ENCODE measurements at regions not wholly inside any gene's neighbourhood (a gene's known extent, or its start where the extent isn't known, plus 50 kb on each side); places are given as distances from the start of the nearest gene placed in this dataset.

GRCh38 chr7:16244469-16244868 is 176.9 kb downstream of the CRPPA start:
- H3K4me3 ChIP-seq (ENCODE audit: low read depth, low read length) = no peak overlapping the region
- H3K36me3 ChIP-seq (ENCODE audit: control insufficient read depth, insufficient read depth, low read length) = no peaks in the 10 kb centered on the region
- no peaks in the 10 kb centered on the region for H3K27me3 ChIP-seq (ENCODE audit: control insufficient read depth, insufficient read depth, low read length)
- H3K27ac ChIP-seq (ENCODE audit: low read depth, low read length) = no peak overlapping the region
- H3K4me1 ChIP-seq (ENCODE audit: control insufficient read depth, insufficient read depth, low read length) = no peaks in the 10 kb centered on the region
- no peaks in the 10 kb centered on the region for H3K9me3 ChIP-seq (ENCODE audit: control insufficient read depth, insufficient read depth, low read length)
- H3K9ac ChIP-seq (ENCODE audit: low read depth, low read length) = no peak overlapping the region

GRCh38 chr7:16242920-16243319 is 178.4 kb downstream of the CRPPA start:
- no peaks in the 10 kb centered on the region for H3K27me3 ChIP-seq (ENCODE audit: control insufficient read depth, insufficient read depth, low read length)
- no peak overlapping the region for H3K4me3 ChIP-seq (ENCODE audit: low read depth, low read length)
- no peaks in the 10 kb centered on the region for H3K36me3 ChIP-seq (ENCODE audit: control insufficient read depth, insufficient read depth, low read length)
- no peak overlapping the region for H3K27ac ChIP-seq (ENCODE audit: low read depth, low read length)
- no peak overlapping the region for H3K9ac ChIP-seq (ENCODE audit: low read depth, low read length)
- no peaks in the 10 kb centered on the region for H3K4me1 ChIP-seq (ENCODE audit: control insufficient read depth, insufficient read depth, low read length)
- no peaks in the 10 kb centered on the region for H3K9me3 ChIP-seq (ENCODE audit: control insufficient read depth, insufficient read depth, low read length)

DNA sequence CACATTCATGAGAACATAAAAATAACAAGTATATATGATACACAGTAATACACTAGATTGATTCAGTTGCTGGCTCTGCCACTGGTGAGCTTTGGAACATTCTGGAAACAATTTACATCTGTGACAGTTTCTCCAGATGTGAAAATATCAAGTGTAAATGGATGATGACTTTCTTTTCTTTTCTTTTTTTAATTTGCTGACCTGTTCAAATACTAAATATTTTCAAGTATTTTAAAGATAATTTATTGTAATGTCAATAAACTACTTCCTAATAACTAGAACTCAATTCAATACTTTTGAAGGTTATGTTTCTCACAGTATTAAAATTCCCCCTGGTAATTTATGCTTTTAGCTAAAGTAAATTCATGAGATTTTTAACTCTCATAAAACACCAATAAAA is 180.3 kb downstream of the CRPPA start:
- no peaks in the 10 kb centered on the region for H3K27me3 ChIP-seq (ENCODE audit: control insufficient read depth, insufficient read depth, low read length)
- H3K9me3 ChIP-seq (ENCODE audit: control insufficient read depth, insufficient read depth, low read length) = no peaks in the 10 kb centered on the region
- H3K27ac ChIP-seq (ENCODE audit: low read depth, low read length) = no peak overlapping the region

DNA sequence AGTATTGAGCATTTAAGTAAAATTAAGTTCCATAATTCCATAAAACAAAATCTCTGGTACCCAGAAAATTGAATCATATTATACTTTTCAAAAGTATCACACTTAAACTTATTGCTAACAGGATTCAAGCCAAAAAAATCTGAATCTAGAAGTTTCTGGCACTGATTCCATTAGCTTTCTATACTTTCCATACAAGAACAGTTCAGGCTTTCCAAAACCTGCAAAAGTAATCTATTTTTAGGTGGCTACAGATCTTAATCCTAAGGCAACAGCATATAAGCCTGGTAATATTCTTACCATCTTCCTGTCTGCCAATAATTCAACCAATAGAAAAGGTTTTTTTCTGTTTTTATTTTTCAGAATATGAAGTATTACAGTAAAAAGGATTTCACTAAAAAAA is 185.0 kb downstream of the CRPPA start:
- no peaks in the 10 kb centered on the region for H3K4me1 ChIP-seq (ENCODE audit: control insufficient read depth, insufficient read depth, low read length)
- no peak overlapping the region for H3K27ac ChIP-seq (ENCODE audit: low read depth, low read length)
- no peaks in the 10 kb centered on the region for H3K27me3 ChIP-seq (ENCODE audit: control insufficient read depth, insufficient read depth, low read length)
- no peaks in the 10 kb centered on the region; the same call in 1 of the 2 replicates for H3K9me3 ChIP-seq (ENCODE audit: control insufficient read depth, insufficient read depth, low read length)
- H3K9ac ChIP-seq (ENCODE audit: low read depth, low read length) = no peak overlapping the region
- no peak overlapping the region for H3K4me3 ChIP-seq (ENCODE audit: low read depth, low read length)
- H3K36me3 ChIP-seq (ENCODE audit: control insufficient read depth, insufficient read depth, low read length) = no peaks in the 10 kb centered on the region

More for the DNA sequence above, 180.3 kb downstream of the CRPPA start:
- H3K4me1 ChIP-seq (ENCODE audit: control insufficient read depth, insufficient read depth, low read length) = no peaks in the 10 kb centered on the region
- H3K36me3 ChIP-seq (ENCODE audit: control insufficient read depth, insufficient read depth, low read length) = no peaks in the 10 kb centered on the region
- H3K4me3 ChIP-seq (ENCODE audit: low read depth, low read length) = no peak overlapping the region
- no peak overlapping the region for H3K9ac ChIP-seq (ENCODE audit: low read depth, low read length)

GRCh38 chr7:16235147-16236114 is 185.9 kb downstream of the CRPPA start:
- no peak overlapping the region for H3K4me3 ChIP-seq (ENCODE audit: low read depth, low read length)
- no peak overlapping the region for H3K27ac ChIP-seq (ENCODE audit: low read depth, low read length)
- H3K36me3 ChIP-seq (ENCODE audit: control insufficient read depth, insufficient read depth, low read length) = no peaks in the 10 kb centered on the region
- H3K9ac ChIP-seq (ENCODE audit: low read depth, low read length) = no peak overlapping the region
- H3K4me1 ChIP-seq (ENCODE audit: control insufficient read depth, insufficient read depth, low read length) = no peaks in the 10 kb centered on the region
- H3K27me3 ChIP-seq (ENCODE audit: control insufficient read depth, insufficient read depth, low read length) = no peaks in the 10 kb centered on the region
- peaks cover 4% of the 10 kb centered on the region; the same call in 1 of the 2 replicates for H3K9me3 ChIP-seq (ENCODE audit: control insufficient read depth, insufficient read depth, low read length)

GRCh38 chr7:16234493-16235146 is 186.7 kb downstream of the CRPPA start:
- Histone ChIP-seq H3K4me1 (ENCODE audit: control insufficient read depth, insufficient read depth, low read length) (no peaks in the 10 kb centered on the region), H3K4me3 (ENCODE audit: low read depth, low read length) (no peak overlapping the region), H3K27ac (ENCODE audit: low read depth, low read length) (no peak overlapping the region), H3K9ac (ENCODE audit: low read depth, low read length) (no peak overlapping the region), H3K36me3 (ENCODE audit: control insufficient read depth, insufficient read depth, low read length) (no peaks in the 10 kb centered on the region), H3K9me3 (ENCODE audit: control insufficient read depth, insufficient read depth, low read length) (peaks cover 4% of the 10 kb centered on the region; the same call in 1 of the 2 replicates), H3K27me3 (ENCODE audit: control insufficient read depth, insufficient read depth, low read length) (no peaks in the 10 kb centered on the region)

DNA sequence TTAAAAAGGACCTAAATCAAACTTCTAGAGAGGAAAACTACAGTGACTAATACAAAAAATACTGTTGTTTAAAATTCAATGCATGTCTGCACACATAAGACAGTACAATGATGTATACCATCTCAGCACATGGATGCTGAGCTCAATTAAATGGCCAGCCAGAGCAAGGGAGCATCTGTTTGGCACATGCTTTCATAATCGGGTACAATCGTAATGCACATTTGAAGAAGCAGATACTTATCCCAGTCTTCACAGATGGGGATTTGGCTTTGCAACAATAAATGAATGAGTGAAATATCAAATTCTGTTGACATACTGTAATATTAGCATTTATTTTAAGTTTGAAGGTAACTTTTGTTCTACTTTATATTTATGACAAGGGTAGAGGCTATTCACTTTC is 187.8 kb downstream of the CRPPA start:
- Histone ChIP-seq H3K36me3 (ENCODE audit: control insufficient read depth, insufficient read depth, low read length) (no peaks in the 10 kb centered on the region), H3K27me3 (ENCODE audit: control insufficient read depth, insufficient read depth, low read length) (no peaks in the 10 kb centered on the region), H3K9me3 (ENCODE audit: control insufficient read depth, insufficient read depth, low read length) (peaks cover 4% of the 10 kb centered on the region; the same call in 1 of the 2 replicates), H3K27ac (ENCODE audit: low read depth, low read length) (no peak overlapping the region), H3K9ac (ENCODE audit: low read depth, low read length) (no peak overlapping the region), H3K4me1 (ENCODE audit: control insufficient read depth, insufficient read depth, low read length) (no peaks in the 10 kb centered on the region), H3K4me3 (ENCODE audit: low read depth, low read length) (no peak overlapping the region)

GRCh38 chr7:16232273-16232672 is 189.1 kb downstream of the CRPPA start:
- no peak overlapping the region for H3K9ac ChIP-seq (ENCODE audit: low read depth, low read length)
- no peaks in the 10 kb centered on the region for H3K36me3 ChIP-seq (ENCODE audit: control insufficient read depth, insufficient read depth, low read length)
- peaks cover 4% of the 10 kb centered on the region; the same call in 1 of the 2 replicates for H3K9me3 ChIP-seq (ENCODE audit: control insufficient read depth, insufficient read depth, low read length)
- H3K4me1 ChIP-seq (ENCODE audit: control insufficient read depth, insufficient read depth, low read length) = no peaks in the 10 kb centered on the region
- no peaks in the 10 kb centered on the region for H3K27me3 ChIP-seq (ENCODE audit: control insufficient read depth, insufficient read depth, low read length)
- no peak overlapping the region for H3K4me3 ChIP-seq (ENCODE audit: low read depth, low read length)
- H3K27ac ChIP-seq (ENCODE audit: low read depth, low read length) = no peak overlapping the region

- H3K36me3 ChIP-seq (ENCODE audit: control insufficient read depth, insufficient read depth, low read length) = no peaks in the 10 kb centered on the region
- H3K27me3 ChIP-seq (ENCODE audit: control insufficient read depth, insufficient read depth, low read length) = no peaks in the 10 kb centered on the region
- no peak overlapping the region for H3K4me3 ChIP-seq (ENCODE audit: low read depth, low read length)
- H3K4me1 ChIP-seq (ENCODE audit: control insufficient read depth, insufficient read depth, low read length) = no peaks in the 10 kb centered on the region
- no peak overlapping the region for H3K27ac ChIP-seq (ENCODE audit: low read depth, low read length)
- no peaks in the 10 kb centered on the region for H3K9me3 ChIP-seq (ENCODE audit: control insufficient read depth, insufficient read depth, low read length)
- H3K9ac ChIP-seq (ENCODE audit: low read depth, low read length) = no peak overlapping the region
Measured at GRCh38 chr7:16223963-16224707, 197.2 kb downstream of the CRPPA start.

GRCh38 chr7:16212610-16213009 is 208.7 kb downstream of the CRPPA start:
- Histone ChIP-seq H3K9ac (ENCODE audit: low read depth, low read length) (no peak overlapping the region), H3K4me1 (ENCODE audit: control insufficient read depth, insufficient read depth, low read length) (no peaks in the 10 kb centered on the region), H3K27me3 (ENCODE audit: control insufficient read depth, insufficient read depth, low read length) (no peaks in the 10 kb centered on the region), H3K9me3 (ENCODE audit: control insufficient read depth, insufficient read depth, low read length) (no peaks in the 10 kb centered on the region), H3K27ac (ENCODE audit: low read depth, low read length) (no peak overlapping the region), H3K36me3 (ENCODE audit: control insufficient read depth, insufficient read depth, low read length) (no peaks in the 10 kb centered on the region), H3K4me3 (ENCODE audit: low read depth, low read length) (no peak overlapping the region)
